ENCODE measurements at regions not wholly inside any gene's neighbourhood (a gene's known extent, or its start where the extent isn't known, plus 50 kb on each side); places are given as distances from the start of the nearest gene placed in this dataset.

DNA sequence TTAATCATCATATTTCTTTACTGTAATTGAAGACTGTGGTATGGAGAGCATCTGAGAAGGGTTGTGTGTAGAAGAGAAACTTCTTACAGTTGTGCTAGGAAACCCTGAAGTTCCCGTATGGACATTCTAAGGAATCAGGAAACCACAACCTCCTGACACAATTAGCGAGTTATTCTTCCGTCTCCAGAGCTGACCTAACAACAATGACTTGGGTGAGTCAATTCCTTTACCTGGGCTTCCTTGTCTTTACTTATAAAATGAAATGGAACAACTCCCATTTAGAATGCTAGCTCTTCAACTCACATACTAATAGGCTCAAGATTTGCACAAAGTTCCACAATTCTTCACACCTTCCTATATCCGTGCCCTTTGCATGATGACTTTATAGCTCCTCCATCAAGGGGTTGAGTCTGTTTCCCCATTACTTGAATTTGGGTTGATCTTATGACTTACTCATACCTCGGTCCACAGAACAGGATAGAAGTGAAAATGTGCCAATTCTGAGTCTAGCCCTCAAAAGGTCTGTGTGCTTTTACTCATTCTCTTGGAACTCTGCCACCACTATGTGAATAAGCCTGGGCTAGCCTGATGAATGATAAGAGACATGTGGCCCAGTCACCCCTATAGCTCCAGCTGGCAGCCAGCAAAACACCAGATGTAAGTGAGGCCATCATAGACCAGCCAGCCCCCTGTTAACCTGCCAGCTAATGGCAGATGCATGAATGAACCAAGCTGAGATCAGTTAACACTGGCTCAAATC lies 459.4 kb downstream of the ETNK1 start:
- CTCF ChIA-PET = no interaction called here
- Histone ChIP-seq H3K9me3 (ENCODE audit: control insufficient read depth, insufficient read depth, low read depth, low read length) (no peaks in the 10 kb centered on the region), H3K4me1 (ENCODE audit: control insufficient read depth, insufficient read depth, low read length) (no peaks in the 10 kb centered on the region), H3K4me3 (ENCODE audit: low read depth, low read length) (no peak overlapping the region), H3K36me3 (ENCODE audit: control insufficient read depth in 2 of 2, insufficient read depth in 1 of 2, low read length in 2 of 2) (no peaks in the 10 kb centered on the region), H3K27ac (ENCODE audit: extremely low read depth, low read depth, low read length) (no peak overlapping the region)
- POLR2A ChIA-PET = no interaction called here
- TF ChIP-seq ZBTB10 (tag by site-specific recombination; IDR thresholded peaks at IDR 0.05) = peak; percentile 44; the same call in 1 of the 2 replicates
- no peak for TF ChIP-seq ZFP3 (tag by site-specific recombination; IDR thresholded peaks at IDR 0.05; ENCODE audit: low read depth)
- TF ChIP-seq ZNF560 (tag by site-specific recombination; IDR thresholded peaks at IDR 0.05; ENCODE audit: borderline replicate concordance) = no peak
- peak; percentile 2; the same call in 1 of the 2 replicates for TF ChIP-seq ZNF549 (tag by site-specific recombination; IDR thresholded peaks at IDR 0.05)
- TF ChIP-seq ZNF184 (tag by site-specific recombination; IDR thresholded peaks at IDR 0.05) = 0 out of 2 replicates have a peak, but pooled peaks have one; percentile 19
- peak; percentile 74; the same call in 1 of the 2 replicates for TF ChIP-seq ZBTB48 (tag by site-specific recombination; IDR thresholded peaks at IDR 0.05)

DNA sequence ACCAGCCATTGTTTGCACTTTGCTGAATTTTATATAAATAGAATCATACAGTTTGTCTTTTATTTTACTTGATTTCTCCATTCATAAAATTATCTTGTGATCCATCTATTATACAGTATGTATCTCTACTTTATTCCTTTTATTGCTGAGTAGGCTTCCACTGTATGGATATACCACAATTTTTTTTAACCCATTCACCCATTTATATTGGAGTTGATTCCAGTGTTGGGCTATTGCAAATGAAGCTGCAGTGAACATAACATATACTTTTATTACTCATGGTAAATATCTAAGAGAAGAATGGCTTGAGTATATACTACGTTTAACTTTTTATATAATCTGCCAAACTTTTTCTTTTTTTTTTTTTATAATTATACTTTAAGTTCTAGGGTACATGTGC lies 463.6 kb downstream of the ETNK1 start:
- TF ChIP-seq ZNF335 (tag by site-specific recombination; conservative IDR thresholded peaks at IDR 0.05) (no peak), ZFHX2 (tag by site-specific recombination; conservative IDR thresholded peaks at IDR 0.05) (no peak), BCL11B (tag by site-specific recombination; IDR thresholded peaks at IDR 0.05; ENCODE audit: low read depth) (no peak), SP2 (tag by site-specific recombination; IDR thresholded peaks at IDR 0.05) (no peak), ZNF16 (tag by site-specific recombination; IDR thresholded peaks at IDR 0.05; ENCODE audit: low read depth) (no peak), ZNF521 (tag by site-specific recombination; IDR thresholded peaks at IDR 0.05) (no peak), TRIM28 (IDR thresholded peaks at IDR 0.05; ENCODE audit: borderline replicate concordance, low read length) (no peak), OSR2 (tag by site-specific recombination; IDR thresholded peaks at IDR 0.05) (no peak), KLF1 (tag by site-specific recombination; IDR thresholded peaks at IDR 0.05) (no peak), ZNF169 (tag by site-specific recombination; IDR thresholded peaks at IDR 0.05) (no peak), ZNF26 (tag by site-specific recombination; IDR thresholded peaks at IDR 0.05) (no peak), GLIS1 (tag by site-specific recombination; IDR thresholded peaks at IDR 0.05) (no peak), KLF9 (tag by site-specific recombination; IDR thresholded peaks at IDR 0.05; ENCODE audit: low read depth) (no peak), ZNF747 (tag by site-specific recombination; IDR thresholded peaks at IDR 0.05) (no peak)
- TF ChIP-seq, protein P1, sequence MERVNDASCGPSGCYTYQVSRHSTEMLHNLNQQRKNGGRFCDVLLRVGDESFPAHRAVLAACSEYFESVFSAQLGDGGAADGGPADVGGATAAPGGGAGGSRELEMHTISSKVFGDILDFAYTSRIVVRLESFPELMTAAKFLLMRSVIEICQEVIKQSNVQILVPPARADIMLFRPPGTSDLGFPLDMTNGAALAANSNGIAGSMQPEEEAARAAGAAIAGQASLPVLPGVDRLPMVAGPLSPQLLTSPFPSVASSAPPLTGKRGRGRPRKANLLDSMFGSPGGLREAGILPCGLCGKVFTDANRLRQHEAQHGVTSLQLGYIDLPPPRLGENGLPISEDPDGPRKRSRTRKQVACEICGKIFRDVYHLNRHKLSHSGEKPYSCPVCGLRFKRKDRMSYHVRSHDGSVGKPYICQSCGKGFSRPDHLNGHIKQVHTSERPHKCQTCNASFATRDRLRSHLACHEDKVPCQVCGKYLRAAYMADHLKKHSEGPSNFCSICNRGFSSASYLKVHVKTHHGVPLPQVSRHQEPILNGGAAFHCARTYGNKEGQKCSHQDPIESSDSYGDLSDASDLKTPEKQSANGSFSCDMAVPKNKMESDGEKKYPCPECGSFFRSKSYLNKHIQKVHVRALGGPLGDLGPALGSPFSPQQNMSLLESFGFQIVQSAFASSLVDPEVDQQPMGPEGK (tag by site-specific recombination; IDR thresholded peaks at IDR 0.05) = no peak
- TF ChIP-seq, protein P2, sequence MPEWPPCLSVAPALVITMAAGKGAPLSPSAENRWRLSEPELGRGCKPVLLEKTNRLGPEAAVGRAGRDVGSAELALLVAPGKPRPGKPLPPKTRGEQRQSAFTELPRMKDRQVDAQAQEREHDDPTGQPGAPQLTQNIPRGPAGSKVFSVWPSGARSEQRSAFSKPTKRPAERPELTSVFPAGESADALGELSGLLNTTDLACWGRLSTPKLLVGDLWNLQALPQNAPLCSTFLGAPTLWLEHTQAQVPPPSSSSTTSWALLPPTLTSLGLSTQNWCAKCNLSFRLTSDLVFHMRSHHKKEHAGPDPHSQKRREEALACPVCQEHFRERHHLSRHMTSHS (tag by site-specific recombination; IDR thresholded peaks at IDR 0.05) = no peak
- H3K27ac ChIP-seq (ENCODE audit: extremely low read depth, low read depth, low read length) = no peak overlapping the region
- H3K9me3 ChIP-seq (ENCODE audit: control insufficient read depth, insufficient read depth, low read depth, low read length) = no peaks in the 10 kb centered on the region
- POLR2A ChIA-PET = no interaction called here
- H3K4me3 ChIP-seq (ENCODE audit: low read depth, low read length) = no peak overlapping the region
- CTCF ChIA-PET = no interaction called here
- H3K36me3 ChIP-seq (ENCODE audit: control insufficient read depth in 2 of 2, insufficient read depth in 1 of 2, low read length in 2 of 2) = no peaks in the 10 kb centered on the region
- H3K4me1 ChIP-seq (ENCODE audit: control insufficient read depth, insufficient read depth, low read length) = no peaks in the 10 kb centered on the region
